ENCODE measurements at regions not wholly inside any gene's neighbourhood (a gene's known extent, or its start where the extent isn't known, plus 50 kb on each side); places are given as distances from the start of the nearest gene placed in this dataset.
A peak's percentile ranks its signal among the peaks of the same experiment; 100 is the strongest.
"Not testable (repeated sequence)": the region's sequence is repeated elsewhere in the genome, so short reads cannot be mapped to it uniquely, and the experiment has no call there.

DNA sequence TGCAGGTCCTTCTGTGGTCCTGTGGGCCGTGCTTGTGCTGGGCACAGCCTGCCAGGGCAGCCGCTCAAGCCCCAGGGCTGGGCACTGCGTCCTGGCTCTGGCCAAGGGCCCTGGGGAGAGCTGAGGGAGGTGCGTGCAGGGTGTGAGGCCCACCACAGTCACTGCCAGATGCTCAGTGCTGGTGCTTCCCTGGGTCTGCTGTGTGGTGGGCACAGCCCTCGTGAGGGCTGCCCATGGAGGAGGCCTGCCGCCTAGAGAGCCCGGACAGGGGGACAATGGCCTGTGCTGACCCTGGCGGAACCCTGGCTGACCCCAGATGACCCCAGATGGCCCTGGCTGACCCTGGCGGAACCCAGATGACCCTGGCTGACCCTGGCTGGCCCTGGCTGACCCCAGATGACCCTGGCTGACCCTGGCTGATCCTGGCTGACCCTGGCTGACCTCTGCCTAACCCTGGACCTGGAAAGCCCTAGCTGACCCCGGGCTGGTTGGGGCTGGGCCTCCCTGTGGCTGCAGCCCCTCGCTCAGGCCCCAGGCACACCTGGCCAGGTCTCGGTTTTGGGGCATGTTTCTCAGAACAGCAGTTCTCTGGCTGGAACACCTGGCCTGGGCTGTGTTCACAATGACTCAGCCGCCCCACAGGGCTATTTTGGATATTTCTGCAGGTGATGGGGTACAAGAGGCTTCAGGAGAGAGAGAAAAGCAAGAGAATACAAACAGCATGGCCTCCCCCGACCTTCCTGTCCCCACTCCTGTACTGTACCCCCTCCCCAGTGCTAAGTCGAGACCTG, 55.4 kb downstream of the TMEM121 start:
- Mint-ChIP-seq H3K4me3 (no peak overlapping the region), H3K27me3 (no peaks in the 10 kb centered on the region), H3K36me3 (no peaks in the 10 kb centered on the region), H3K4me1 (no peaks in the 10 kb centered on the region), H3K27ac (no peak overlapping the region), H3K9me3 (no peaks in the 10 kb centered on the region)

DNA sequence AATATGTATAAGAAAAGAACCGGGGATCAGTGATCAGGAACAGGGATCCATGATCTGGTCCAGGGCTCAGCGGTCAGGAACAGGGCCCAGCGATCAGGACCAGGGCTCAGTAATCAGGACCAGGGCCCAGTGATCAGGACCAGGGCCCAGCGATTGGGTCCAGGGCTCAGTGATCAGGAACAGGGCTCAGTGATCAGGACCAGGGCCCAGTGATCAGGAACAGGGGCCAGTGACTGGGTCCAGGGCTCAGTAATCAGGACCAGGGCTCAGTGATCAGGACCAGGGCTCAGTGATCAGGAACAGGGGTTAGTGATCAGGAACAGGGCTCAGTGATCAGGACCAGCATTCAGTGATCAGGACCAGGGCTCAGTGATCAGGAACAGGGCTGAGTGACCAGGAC, 56.3 kb downstream of the TMEM121 start:
- H3K4me1 Mint-ChIP-seq = no peaks in the 10 kb centered on the region
- no peaks in the 10 kb centered on the region for H3K9me3 Mint-ChIP-seq
- H3K4me3 Mint-ChIP-seq = no peak overlapping the region
- H3K27ac Mint-ChIP-seq = no peak overlapping the region
- H3K36me3 Mint-ChIP-seq = no peaks in the 10 kb centered on the region
- no peaks in the 10 kb centered on the region for H3K27me3 Mint-ChIP-seq

DNA sequence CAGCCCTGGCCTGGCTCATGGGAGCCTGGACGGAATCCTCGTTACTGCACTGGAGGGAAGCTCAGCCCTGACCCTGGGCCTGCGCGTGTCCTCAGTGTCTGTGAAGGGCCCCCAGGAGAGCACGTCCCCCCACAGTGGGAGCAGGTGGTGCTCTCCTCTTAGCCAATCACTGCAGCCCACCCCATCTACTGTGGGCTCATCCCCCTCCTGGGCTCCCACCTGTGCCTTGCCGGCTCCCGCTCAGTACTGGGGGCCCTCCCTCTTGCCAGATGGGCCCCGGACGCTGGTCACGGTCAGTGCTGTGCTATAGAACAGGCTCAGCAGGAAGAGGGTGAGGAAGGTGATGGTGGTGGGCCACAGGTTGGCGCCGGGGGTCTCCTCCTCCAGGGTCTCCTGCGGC, 57.5 kb downstream of the TMEM121 start:
- H3K9me3 Mint-ChIP-seq, H3K36me3 Mint-ChIP-seq, H3K4me1 Mint-ChIP-seq, H3K27ac Mint-ChIP-seq, H3K4me3 Mint-ChIP-seq, H3K27me3 Mint-ChIP-seq: not testable (repeated sequence)

DNA sequence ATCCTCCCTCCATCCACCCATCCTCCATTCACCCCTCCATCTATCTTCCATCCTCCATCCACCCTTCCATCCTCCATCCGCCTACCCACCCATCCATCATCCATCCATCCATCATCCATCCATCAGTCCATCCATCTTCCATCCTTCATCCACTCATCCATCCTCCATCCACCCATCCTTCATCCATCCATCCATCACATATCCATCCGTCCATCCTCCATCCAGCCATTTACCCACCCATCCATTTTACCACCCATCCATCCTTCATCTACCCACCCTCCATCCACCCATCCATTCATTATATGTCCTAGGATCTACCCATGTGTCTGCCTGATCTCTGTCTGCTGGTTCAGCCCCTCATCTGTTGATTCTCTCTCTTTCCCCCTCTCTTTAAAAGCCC, 58.9 kb downstream of the TMEM121 start:
- not testable (repeated sequence) for H3K27me3 Mint-ChIP-seq, H3K4me1 Mint-ChIP-seq, H3K36me3 Mint-ChIP-seq, H3K9me3 Mint-ChIP-seq, H3K4me3 Mint-ChIP-seq
- peak overlapping the region; percentile 33 for H3K27ac Mint-ChIP-seq

DNA sequence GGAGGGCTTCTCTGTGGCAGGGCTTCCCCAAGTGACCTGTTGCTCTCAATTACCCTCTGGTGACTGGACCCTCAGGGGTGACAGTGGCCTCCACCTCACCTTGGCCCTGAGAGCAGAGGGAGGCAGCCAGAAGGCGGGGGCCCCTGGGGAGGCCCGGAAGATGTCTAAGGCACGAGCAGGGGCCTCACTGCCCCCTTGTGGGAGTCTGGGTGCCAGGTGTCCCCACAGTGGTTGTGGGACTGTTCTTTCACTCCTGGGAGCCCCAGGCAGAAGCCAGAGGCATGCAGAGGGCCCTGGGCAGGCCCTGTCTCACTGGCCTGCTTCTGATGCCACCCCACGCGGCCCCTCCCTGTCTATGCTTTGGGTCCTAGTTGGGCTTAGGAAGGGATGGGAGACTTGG, 59.3 kb downstream of the TMEM121 start:
- H3K4me3 Mint-ChIP-seq, H3K27ac Mint-ChIP-seq, H3K27me3 Mint-ChIP-seq, H3K36me3 Mint-ChIP-seq, H3K9me3 Mint-ChIP-seq, H3K4me1 Mint-ChIP-seq: not testable (repeated sequence)

DNA sequence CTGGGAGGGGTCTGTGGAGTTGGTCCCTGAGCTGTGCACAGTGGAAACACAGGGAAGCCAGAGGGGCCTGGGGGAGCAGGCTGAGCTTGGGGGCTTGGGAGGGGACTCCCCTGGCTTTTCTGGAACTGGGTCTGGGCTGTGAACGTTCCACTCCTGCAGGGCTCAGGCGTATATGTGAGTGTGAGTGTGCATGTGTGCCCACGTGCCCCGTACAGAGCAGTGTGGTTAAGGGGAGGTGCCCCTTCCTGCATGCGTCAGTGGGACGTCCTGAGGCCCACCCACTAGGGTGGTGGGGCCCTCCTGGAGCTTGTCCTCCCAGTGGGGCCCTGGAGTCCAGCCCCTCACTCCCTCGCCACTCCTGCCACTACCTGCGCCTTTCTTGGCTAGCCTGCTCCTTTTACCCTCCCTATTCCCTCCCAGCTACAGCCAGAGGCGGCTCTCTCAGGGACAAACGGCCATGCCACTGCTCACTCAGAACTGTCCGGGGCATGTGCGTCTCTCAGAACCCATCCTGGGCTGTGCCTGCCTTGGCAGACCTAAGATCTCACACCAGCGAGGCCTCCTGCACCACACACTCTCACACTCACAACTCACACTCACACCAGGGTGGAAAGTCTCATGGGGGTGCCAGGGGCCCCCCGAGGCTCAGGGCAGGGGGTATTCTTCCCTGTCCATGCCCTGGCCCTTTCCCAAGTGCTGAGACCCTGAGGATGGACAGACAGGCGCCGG, 59.9 kb downstream of the TMEM121 start:
- H3K9me3 Mint-ChIP-seq, H3K4me1 Mint-ChIP-seq, H3K4me3 Mint-ChIP-seq, H3K27me3 Mint-ChIP-seq, H3K36me3 Mint-ChIP-seq, H3K27ac Mint-ChIP-seq: not testable (repeated sequence)

DNA sequence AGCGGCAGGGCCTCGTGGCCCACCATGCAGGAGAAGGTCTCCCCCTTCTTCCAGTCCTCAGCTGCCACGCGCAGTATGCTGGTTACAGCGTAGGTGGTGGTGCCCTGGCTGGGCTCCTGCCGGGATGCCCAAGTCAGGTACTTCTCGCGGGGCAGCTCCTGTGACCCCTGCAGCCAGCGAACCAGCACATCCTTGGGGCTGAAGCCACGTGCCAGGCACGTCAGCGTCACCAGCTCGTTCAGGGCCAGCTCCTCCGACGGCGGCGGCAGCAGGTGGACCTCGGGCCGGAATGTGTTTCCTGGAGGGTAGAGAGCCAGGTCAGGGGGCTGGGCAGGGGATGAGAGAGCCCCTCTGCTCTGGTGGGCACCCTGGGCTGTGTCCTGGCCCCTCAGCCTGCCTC, 60.7 kb downstream of the TMEM121 start:
- not testable (repeated sequence) for H3K4me3 Mint-ChIP-seq, H3K36me3 Mint-ChIP-seq, H3K9me3 Mint-ChIP-seq, H3K27ac Mint-ChIP-seq, H3K4me1 Mint-ChIP-seq, H3K27me3 Mint-ChIP-seq

DNA sequence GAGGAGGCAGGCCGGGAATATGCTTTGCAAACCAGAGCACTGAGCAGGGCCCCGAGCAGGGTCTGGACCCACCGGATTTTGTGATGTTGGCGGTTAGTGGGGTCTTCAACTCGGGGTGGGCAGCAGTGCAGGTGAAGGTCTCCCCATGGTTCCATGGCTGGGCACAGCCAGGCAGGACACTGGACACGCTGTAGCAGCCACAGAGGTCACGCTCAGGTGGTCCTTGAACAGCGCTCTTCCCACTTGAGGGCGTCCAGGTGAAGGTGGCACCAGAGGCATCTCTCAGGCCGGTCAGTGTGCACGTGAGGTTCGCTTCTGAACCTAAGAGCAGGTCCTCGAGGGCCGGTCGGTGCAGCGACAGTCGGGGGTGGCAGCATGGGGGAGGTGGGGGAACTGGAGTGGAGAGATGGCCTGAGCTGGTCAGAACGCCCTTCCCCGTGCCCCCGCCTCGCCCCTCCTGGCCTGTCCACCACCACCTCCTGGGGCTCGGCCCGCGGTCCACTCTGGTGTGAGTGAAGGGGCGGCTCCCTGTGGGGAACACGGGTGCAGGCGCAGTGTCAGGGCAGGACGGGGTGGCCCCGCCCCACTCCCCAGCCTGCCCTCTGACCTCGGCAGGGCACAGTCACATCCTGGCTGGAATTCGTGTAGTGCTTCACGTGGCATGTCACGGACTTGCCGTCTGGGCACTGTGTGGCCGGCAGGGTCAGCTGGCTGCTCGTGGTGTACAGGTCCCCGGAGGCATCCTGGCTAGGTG, 61.3 kb downstream of the TMEM121 start:
- not testable (repeated sequence) for H3K27ac Mint-ChIP-seq, H3K9me3 Mint-ChIP-seq, H3K36me3 Mint-ChIP-seq, H3K27me3 Mint-ChIP-seq, H3K4me3 Mint-ChIP-seq, H3K4me1 Mint-ChIP-seq

DNA sequence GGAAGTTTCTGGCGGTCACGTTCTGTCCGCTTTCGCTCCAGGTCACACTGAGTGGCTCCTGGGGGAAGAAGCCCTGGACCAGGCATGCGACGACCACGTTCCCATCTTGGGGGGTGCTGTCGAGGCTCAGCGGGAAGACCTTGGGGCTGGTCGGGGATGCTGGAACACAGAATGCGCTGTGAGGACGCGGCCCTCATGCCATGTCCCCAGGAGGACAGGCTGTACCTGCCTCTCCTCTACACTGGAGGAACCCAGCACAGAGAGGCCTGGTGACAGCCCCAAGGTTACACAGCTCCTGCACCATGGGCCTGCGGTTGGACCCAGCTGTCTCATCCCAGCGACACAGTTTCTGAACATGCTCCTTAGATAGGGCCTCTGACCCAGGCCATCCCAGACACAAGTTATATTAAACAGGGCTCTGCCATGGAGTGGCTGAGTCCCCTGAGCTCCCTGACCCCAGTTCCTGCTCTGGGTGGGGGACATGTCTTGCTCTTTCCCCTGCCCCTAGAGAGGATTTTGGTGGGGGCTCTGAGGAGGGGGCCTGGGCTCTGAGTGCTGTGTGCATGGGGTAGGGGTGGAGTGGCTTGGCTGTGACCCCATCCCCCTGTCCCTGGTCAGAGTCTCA, 62.0 kb downstream of the TMEM121 start:
- H3K9me3 Mint-ChIP-seq = no peaks in the 10 kb centered on the region
- no peak overlapping the region for H3K27ac Mint-ChIP-seq
- no peaks in the 10 kb centered on the region for H3K4me1 Mint-ChIP-seq
- no peaks in the 10 kb centered on the region for H3K36me3 Mint-ChIP-seq
- H3K4me3 Mint-ChIP-seq = no peak overlapping the region
- no peaks in the 10 kb centered on the region for H3K27me3 Mint-ChIP-seq

DNA sequence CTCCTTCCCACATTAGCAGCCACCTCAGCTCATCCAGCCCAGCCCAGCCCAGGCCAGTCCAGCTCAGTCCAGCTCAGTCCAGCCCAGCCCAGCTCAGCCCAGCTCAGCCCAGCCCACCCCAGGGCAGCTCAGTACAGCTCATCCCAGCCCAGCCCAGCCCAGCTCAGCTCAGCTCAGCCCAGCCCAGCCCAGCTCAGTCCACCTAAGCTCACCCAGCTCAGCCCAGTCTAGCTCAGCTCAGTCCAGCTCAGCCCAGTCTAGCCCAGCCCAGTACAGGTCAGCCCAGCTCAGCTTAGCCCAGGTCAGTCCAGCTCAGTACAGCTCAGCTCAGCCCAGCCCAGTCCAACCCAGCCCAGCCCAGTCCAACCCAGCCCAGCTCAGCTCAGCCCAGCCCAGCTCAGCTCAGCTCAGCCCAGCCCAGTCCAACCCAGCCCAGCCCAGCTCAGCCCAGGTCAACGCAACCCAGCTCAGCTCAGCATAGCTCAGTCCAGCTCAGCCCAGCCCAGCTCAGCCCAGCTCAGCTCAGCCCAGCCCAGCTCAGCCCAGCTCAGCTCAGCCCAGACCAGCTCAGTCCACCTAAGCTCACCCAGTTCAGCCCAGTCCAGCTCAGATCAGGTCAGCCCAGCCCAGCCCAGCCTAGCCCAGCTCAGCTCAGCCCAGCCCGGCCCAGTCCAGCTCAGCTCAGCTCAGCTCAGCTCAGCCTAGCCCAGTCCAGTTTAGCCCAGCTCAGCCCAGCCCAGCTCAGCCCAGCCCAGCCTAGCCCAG, 63.0 kb downstream of the TMEM121 start:
- H3K36me3 Mint-ChIP-seq = no peaks in the 10 kb centered on the region
- H3K27ac Mint-ChIP-seq = no peak overlapping the region
- H3K4me1 Mint-ChIP-seq = no peaks in the 10 kb centered on the region
- no peak overlapping the region for H3K4me3 Mint-ChIP-seq
- H3K9me3 Mint-ChIP-seq = no peaks in the 10 kb centered on the region
- no peaks in the 10 kb centered on the region for H3K27me3 Mint-ChIP-seq

DNA sequence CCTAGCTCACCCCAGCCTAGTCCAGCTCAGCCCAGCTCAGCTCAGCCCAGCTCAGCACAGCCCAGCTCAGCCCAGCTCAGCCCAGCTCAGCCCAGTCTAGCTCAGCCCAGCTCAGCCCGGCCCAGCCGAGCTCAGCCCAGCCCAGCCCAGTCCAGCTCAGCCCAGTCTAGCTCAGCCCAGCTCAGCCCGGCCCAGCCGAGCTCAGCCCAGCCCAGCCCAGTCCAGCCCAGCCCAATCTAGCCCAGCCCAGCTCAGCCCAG, 63.5 kb downstream of the TMEM121 start:
- H3K27ac Mint-ChIP-seq, H3K27me3 Mint-ChIP-seq, H3K9me3 Mint-ChIP-seq, H3K36me3 Mint-ChIP-seq, H3K4me1 Mint-ChIP-seq, H3K4me3 Mint-ChIP-seq: not testable (repeated sequence)

DNA sequence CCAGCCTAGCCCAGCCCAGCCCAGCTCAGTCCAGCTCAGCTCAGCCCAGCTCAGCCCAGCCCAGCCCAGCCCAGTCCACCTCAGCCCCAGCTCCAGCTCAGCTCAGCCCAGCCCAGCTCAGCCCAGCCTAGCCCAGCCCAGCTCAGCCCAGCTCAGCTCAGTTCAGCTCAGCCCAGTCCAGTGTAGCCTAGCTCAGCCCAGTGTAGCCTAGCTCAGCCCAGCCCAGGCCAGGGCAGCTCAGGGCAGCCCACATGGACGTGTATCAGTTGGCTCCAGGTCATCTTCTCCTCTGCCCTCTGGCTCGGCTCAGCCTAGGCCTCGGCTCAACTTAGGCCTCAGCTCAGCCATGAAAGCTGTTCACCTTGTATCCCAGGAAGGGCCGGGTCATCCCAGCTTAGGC, 64.7 kb downstream of the TMEM121 start:
- H3K4me1 Mint-ChIP-seq = no peaks in the 10 kb centered on the region
- H3K36me3 Mint-ChIP-seq = no peaks in the 10 kb centered on the region
- no peak overlapping the region for H3K4me3 Mint-ChIP-seq
- no peaks in the 10 kb centered on the region for H3K27me3 Mint-ChIP-seq
- no peaks in the 10 kb centered on the region for H3K9me3 Mint-ChIP-seq
- no peak overlapping the region for H3K27ac Mint-ChIP-seq

DNA sequence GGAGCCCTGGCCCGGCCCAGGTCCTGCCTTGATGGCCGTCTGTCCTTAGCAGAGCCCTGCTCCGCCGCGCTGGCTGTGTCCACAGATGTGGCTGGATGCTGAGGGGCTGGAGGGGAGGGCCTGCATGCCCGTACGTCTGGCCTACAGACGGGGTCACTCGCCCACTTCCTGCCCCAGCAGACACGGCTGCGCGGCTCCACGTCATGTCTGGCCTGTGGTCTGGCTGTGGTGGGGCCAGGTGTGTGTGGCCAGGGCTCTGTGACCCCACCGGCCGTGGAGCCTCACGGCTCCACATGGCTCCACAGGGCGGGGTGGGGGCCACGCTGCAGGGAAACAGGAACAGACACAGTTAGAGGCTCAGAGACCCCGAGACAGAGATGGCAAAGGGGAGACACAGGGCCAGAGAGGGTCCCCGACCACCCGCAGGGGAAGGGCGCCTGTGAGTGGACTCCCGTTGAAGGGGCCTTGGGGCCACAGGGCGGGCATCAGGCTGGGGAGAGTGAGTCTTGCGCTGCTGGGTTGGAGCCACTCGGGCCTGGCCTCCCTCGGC, 65.5 kb downstream of the TMEM121 start:
- H3K27me3 Mint-ChIP-seq, H3K4me3 Mint-ChIP-seq, H3K9me3 Mint-ChIP-seq, H3K36me3 Mint-ChIP-seq, H3K27ac Mint-ChIP-seq, H3K4me1 Mint-ChIP-seq: not testable (repeated sequence)

DNA sequence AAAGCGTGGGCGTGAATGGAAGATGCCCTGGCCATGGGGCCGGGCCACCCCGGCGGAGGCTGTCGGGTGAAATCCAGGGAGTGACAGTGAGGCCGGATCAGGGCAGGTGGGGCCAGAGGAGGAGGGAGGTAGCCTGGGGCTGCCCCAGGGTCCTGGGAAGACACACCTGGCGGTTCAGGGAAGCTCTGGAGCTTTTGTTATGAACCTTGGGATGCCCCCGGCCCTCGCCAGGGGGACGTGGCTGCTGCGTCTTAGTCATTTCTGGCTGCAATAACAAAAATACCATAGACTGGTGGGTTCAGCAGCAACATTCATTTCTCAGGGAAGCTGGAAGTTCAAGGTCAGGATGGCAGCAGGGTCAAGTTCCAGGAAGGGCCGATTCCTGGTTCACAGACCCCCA, 66.3 kb downstream of the TMEM121 start:
- not testable (repeated sequence) for H3K9me3 Mint-ChIP-seq, H3K4me3 Mint-ChIP-seq, H3K4me1 Mint-ChIP-seq, H3K27me3 Mint-ChIP-seq, H3K36me3 Mint-ChIP-seq, H3K27ac Mint-ChIP-seq

DNA sequence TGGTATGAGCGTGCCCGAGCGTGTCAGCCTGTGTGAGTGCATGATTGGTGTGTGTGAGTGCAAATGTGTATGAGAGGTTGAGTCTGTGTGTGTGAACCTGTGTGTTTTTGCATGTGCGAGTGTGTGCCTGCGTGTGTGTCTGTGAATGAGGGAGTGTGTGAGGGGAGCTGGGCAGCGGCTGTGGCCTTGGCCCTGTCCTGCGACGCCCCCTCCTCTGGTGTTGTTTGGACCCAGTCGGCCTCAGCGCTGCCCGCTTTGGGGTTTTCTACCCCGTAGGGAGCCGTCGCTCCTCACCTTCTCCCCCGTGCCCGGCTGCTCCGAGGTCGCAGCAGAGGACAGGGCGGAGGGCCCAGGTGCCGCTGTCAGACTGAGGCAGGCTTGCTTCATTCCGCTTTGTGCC, 69.0 kb downstream of the TMEM121 start:
- not testable (repeated sequence) for H3K4me3 Mint-ChIP-seq, H3K36me3 Mint-ChIP-seq, H3K27ac Mint-ChIP-seq, H3K4me1 Mint-ChIP-seq, H3K9me3 Mint-ChIP-seq, H3K27me3 Mint-ChIP-seq

Measured in activated naive CD4-positive, alpha-beta T cell treated with anti-CD3 and anti-CD28 coated beads, Interleukin-2, amount 50 U/mL, for 24 hours (primary cell).